LNCAP (cell line): ENCODE measurements at regions not wholly inside any gene's neighbourhood (a gene's known extent, or its start where the extent isn't known, plus 50 kb on each side); places are given as distances from the start of the nearest gene placed in this dataset.

Experiments used
- CTCF ChIP-seq: fragments of 450-650 bp; IDR thresholded peaks from 2 replicates; pipeline ENCODE4 v1.5.1; 2017; ENCODE audit warnings: mild to moderate bottlenecking

GRCh38 chr1:34617321-34618118, 137.3 kb upstream of the GJB5 start:
- TF ChIP-seq CTCF = no peak

- TF ChIP-seq CTCF = no peak
Measured at GRCh38 chr1:34618381-34618780, 136.5 kb upstream of the GJB5 start.

GRCh38 chr1:34619256-34619655, 135.6 kb upstream of the GJB5 start:
- no peak for TF ChIP-seq CTCF

GRCh38 chr1:34621916-34622315, 132.9 kb upstream of the GJB5 start:
- TF ChIP-seq CTCF = no peak

GRCh38 chr1:34625521-34626015, 129.3 kb upstream of the GJB5 start:
- no peak for TF ChIP-seq CTCF

GRCh38 chr1:34627465-34628240, 127.2 kb upstream of the GJB5 start:
- no peak for TF ChIP-seq CTCF

GRCh38 chr1:34631126-34631525, 123.7 kb upstream of the GJB5 start:
- TF ChIP-seq CTCF = no peak
